ENCODE measurements at regions not wholly inside any gene's neighbourhood (a gene's known extent, or its start where the extent isn't known, plus 50 kb on each side); places are given as distances from the start of the nearest gene placed in this dataset.

- ChIA-PET CTCF (interaction anchor here (1.1 kb wide), 1 partner anchor 10 kb away, joined by 3 read pairs; no protein-coding TSS in a partner anchor), POLR2A (no interaction called here)
- no peak for DNase-seq (ENCODE audit: extremely low spot score)
- no peak for TF ChIP-seq CTCF (IDR thresholded peaks at IDR 0.05; ENCODE audit: control extremely low read depth, extremely low read depth, low read depth, missing control alignments)
Measured at GRCh38 chr20:40192529-40192928, 496.5 kb downstream of the MAFB start.

GRCh38 chr20:40192081-40192480 lies 497.0 kb downstream of the MAFB start:
- POLR2A ChIA-PET: no interaction called here
- CTCF ChIA-PET: interaction anchor here (1.1 kb wide), 1 partner anchor 10 kb away, joined by 3 read pairs; no protein-coding TSS in a partner anchor
- TF ChIP-seq CTCF (IDR thresholded peaks at IDR 0.05; ENCODE audit: control extremely low read depth, extremely low read depth, low read depth, missing control alignments): no peak
- DNase-seq (ENCODE audit: extremely low spot score): no peak

- TF ChIP-seq CTCF (IDR thresholded peaks at IDR 0.05; ENCODE audit: control extremely low read depth, extremely low read depth, low read depth, missing control alignments): no peak
- CTCF ChIA-PET: interaction anchor here (1.1 kb wide), 1 partner anchor 11 kb away, joined by 3 read pairs; no protein-coding TSS in a partner anchor
- POLR2A ChIA-PET: no interaction called here
- no peak for DNase-seq (ENCODE audit: extremely low spot score)
Measured at GRCh38 chr20:40191573-40191972, 497.5 kb downstream of the MAFB start.

- ChIA-PET POLR2A (no interaction called here), CTCF (interaction anchor here (1.3 kb wide), 1 partner anchor 18 kb away, joined by 3 read pairs; no protein-coding TSS in a partner anchor)
- no peak for TF ChIP-seq CTCF (IDR thresholded peaks at IDR 0.05; ENCODE audit: control extremely low read depth, extremely low read depth, low read depth, missing control alignments)
- DNase-seq (ENCODE audit: extremely low spot score): no peak
Measured at GRCh38 chr20:40189621-40190020, 499.4 kb downstream of the MAFB start.

- no peak for DNase-seq (ENCODE audit: extremely low spot score)
- POLR2A ChIA-PET: no interaction called here
- CTCF ChIA-PET: interaction anchor here (0.9 to 1.3 kb wide), 3 partner anchors 10 to 19 kb away, joined by 3 read pairs; no protein-coding TSS in a partner anchor
- TF ChIP-seq CTCF (IDR thresholded peaks at IDR 0.05; ENCODE audit: control extremely low read depth, extremely low read depth, low read depth, missing control alignments): no peak
Measured at GRCh38 chr20:40188319-40188718, 500.7 kb downstream of the MAFB start.

- CTCF ChIA-PET: interaction anchor here (0.6 kb wide), 1 partner anchor 8 kb away, joined by 3 read pairs; no protein-coding TSS in a partner anchor
- no peak for TF ChIP-seq CTCF (IDR thresholded peaks at IDR 0.05; ENCODE audit: control extremely low read depth, extremely low read depth, low read depth, missing control alignments)
- DNase-seq (ENCODE audit: extremely low spot score): no peak
- POLR2A ChIA-PET: no interaction called here
Measured at GRCh38 chr20:40186826-40187225, 502.2 kb downstream of the MAFB start.

All from GM10248 (cell line).